ENCODE measurements at regions not wholly inside any gene's neighbourhood (a gene's known extent, or its start where the extent isn't known, plus 50 kb on each side); places are given as distances from the start of the nearest gene placed in this dataset.

GRCh38 chr7:25318047-25318446, 89.8 kb upstream of the NPVF start:
- DNase-seq (ENCODE audit: low read depth, low spot score) = no peak
- ChIA-PET POLR2A (no interaction called here), CTCF (no interaction called here)
- TF ChIP-seq CTCF (IDR thresholded peaks at IDR 0.05; ENCODE audit: insufficient read depth, low read length, missing control alignments) = no peak
- no peak overlapping the region for H3K4me3 ChIP-seq (ENCODE audit: low read depth, low read length)

- TF ChIP-seq CTCF (IDR thresholded peaks at IDR 0.05; ENCODE audit: insufficient read depth, low read length, missing control alignments) = no peak
- POLR2A ChIA-PET = no interaction called here
Measured at GRCh38 chr7:25319707-25320106, 91.4 kb upstream of the NPVF start.

GRCh38 chr7:25320791-25321190, 92.5 kb upstream of the NPVF start:
- POLR2A ChIA-PET = no interaction called here
- H3K4me3 ChIP-seq (ENCODE audit: low read depth, low read length) = no peak overlapping the region
- TF ChIP-seq CTCF (IDR thresholded peaks at IDR 0.05; ENCODE audit: insufficient read depth, low read length, missing control alignments) = no peak
- CTCF ChIA-PET = no interaction called here
- no peak for DNase-seq (ENCODE audit: low read depth, low spot score)

More at GRCh38 chr7:25319707-25320106, 91.4 kb upstream of the NPVF start:
- H3K4me3 ChIP-seq (ENCODE audit: low read depth, low read length) = no peak overlapping the region
- no peak for DNase-seq (ENCODE audit: low read depth, low spot score)
- CTCF ChIA-PET = no interaction called here

- POLR2A ChIA-PET = no interaction called here
- no peak for DNase-seq (ENCODE audit: low read depth, low spot score)
Measured at GRCh38 chr7:25321424-25321823, 93.1 kb upstream of the NPVF start.

GRCh38 chr7:25322473-25322872, 94.2 kb upstream of the NPVF start:
- no peak for TF ChIP-seq CTCF (IDR thresholded peaks at IDR 0.05; ENCODE audit: insufficient read depth, low read length, missing control alignments)
- CTCF ChIA-PET = interaction anchor here (1.0 kb wide), 1 partner anchor 67 kb away, joined by 3 read pairs; no protein-coding TSS in a partner anchor
- POLR2A ChIA-PET = no interaction called here
- DNase-seq (ENCODE audit: low read depth, low spot score) = no peak
- H3K4me3 ChIP-seq (ENCODE audit: low read depth, low read length) = no peak overlapping the region

More at GRCh38 chr7:25321424-25321823, 93.1 kb upstream of the NPVF start:
- H3K4me3 ChIP-seq (ENCODE audit: low read depth, low read length) = no peak overlapping the region
- CTCF ChIA-PET = interaction anchor here (1.0 kb wide), 1 partner anchor 68 kb away, joined by 3 read pairs; no protein-coding TSS in a partner anchor
- TF ChIP-seq CTCF (IDR thresholded peaks at IDR 0.05; ENCODE audit: insufficient read depth, low read length, missing control alignments) = no peak

GRCh38 chr7:25325186-25325757, 97.0 kb upstream of the NPVF start:
- CTCF ChIA-PET = no interaction called here
- DNase-seq (ENCODE audit: low read depth, low spot score) = no peak
- no peak for TF ChIP-seq CTCF (IDR thresholded peaks at IDR 0.05; ENCODE audit: insufficient read depth, low read length, missing control alignments)
- POLR2A ChIA-PET = no interaction called here
- no peak overlapping the region for H3K4me3 ChIP-seq (ENCODE audit: low read depth, low read length)

Data from AG04449 (cell line).